HG02981 (cell line): ENCODE measurements at regions not wholly inside any gene's neighbourhood (a gene's known extent, or its start where the extent isn't known, plus 50 kb on each side); places are given as distances from the start of the nearest gene placed in this dataset.

Experiments used
- ATAC-seq: cut with Tn5 transposase; IDR thresholded peaks from one replicate; pipeline ENCODE4 v1.9.1; 2021; ENCODE audit warnings: mild to moderate bottlenecking, moderate library complexity; ENCODE audit not compliant: unreplicated experiment

DNA sequence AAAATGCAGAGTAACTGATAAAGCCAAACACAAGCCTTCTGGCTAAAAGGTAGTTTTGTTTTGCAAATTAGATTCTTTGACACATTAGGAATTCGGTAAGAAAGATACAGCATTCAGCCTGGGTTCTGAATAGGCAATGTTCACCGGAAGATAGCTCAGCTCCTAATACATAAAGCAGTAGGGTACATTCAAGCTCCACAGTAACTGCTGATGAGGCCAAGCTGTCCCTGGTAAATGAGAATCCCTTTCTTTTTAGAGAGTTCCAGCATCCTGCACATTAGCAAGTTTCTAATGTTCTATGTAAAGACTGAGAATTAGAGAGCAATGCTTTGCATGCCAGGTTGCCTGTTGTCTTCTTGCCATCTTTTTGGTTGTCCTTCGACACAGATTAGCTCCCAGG lies 316.3 kb upstream of the SLC14A2 start:
- ATAC-seq, result no peak

DNA sequence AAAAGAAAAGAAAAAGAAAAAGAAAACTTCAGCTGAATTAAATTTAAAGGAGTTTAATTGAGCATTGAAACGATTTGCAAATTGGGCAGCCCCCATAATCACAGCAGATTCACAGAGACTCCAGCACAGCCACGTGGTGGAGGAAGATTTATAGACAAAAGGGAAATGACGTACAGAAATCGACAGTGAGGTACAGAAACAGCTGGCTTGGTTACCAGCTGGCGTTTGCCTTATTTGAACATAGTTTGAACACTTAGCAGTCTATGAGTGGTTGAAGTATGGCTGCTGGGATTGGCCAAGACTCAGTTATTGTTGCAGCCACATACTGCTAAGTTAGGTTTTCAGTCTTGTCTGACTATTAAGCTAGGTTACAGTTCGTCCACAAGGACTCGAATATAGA lies 312.2 kb upstream of the SLC14A2 start:
- ATAC-seq, result no peak

DNA sequence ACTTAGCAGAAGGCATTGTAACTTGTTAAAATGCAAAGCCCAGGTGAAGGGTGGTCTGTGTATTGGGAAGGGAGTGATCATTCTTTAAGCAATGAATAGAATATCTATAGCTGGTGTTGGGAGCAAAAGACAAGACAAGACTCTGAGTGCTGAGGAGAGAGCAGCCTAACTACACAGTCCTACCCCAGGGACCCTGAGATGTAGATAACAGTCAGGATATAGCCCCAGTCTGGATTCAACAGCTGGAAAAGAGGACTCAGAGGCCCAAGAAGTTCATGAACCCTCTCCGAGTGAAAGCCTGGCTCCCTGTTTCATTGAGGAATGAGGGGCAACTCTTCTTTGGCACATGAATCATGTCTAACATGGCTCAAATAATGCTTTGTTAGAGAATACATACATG lies 310.7 kb upstream of the SLC14A2 start:
- no peak for ATAC-seq

DNA sequence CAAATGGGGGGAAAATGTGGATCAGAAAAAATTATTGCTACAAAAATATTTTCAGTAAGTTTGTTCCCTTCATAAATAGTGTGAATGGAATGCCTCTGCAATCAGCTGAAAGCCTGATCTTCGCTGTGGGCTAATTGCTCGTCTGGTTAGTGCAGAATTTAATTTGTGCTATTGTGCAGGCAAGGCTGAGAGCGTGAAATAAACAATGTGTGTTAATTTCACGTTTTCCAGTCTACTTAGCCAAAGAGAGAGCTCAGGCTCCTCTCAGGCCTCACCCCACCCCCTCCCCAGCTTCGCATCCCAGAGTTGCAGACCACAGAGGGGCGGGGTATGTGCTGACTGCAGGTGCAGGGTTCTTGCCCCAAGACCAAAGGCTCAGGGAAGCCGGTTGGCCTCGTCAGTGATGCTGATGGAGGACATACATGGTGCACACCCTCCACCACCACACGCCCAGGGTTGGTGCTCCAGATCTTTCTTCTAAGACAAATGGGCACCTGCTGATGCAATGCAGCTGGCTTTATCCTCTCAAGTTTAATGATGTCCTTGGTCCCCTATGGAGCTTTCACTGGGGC lies 302.6 kb upstream of the SLC14A2 start:
- ATAC-seq, result no peak

DNA sequence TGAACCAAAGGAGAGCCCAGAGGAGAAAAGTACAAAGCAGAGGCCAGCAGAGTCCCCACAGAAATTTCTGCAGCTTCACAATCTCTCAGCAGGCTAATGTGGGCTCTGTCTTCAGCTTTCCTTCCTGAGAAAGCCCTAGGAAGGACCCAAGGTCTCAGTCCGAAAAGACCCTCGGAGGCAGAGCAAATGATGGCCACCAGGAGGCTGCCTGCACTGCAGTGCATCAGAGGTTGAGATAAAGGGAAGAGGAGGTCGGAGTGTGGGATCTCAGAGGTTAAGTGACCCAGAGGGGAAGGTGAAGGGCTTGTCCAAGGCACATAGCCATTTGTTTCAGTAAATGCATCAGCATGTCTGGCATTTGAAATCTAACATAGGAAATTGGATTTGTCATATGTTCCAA lies 299.1 kb upstream of the SLC14A2 start:
- ATAC-seq, result no peak

DNA sequence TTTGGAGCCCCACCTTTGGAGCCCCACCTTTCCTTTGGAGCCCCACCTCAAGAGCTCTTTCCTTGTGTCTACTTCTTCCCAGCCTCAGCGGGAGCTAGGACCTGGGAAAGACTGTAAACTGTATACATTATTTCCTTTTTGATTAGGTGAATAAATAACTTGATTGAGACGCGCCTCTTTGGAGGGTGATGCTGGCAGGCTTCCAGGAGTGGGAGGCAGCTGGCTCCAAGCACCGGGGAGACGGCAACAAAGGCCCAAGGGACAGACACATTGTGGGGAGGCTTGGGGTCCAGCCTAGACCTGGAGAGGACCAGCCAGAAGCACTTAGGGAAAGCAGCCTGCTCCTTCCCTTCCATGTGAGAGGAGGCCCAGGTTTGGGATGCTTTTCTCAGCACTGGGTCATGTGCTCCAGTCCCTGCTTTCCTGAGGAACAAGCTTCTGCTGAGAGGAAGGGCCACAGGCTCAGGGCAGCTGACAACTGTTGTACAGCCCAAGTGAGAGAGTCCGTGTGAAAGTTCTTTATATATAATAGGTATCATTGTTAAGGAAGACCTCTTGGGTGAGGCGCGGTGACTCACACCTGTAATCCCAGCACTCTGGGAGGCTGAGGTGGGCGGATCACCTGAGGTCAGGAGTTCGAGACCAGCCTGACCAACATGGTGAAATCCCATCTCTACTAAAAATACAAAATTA lies 297.2 kb upstream of the SLC14A2 start:
- ATAC-seq, result no peak

DNA sequence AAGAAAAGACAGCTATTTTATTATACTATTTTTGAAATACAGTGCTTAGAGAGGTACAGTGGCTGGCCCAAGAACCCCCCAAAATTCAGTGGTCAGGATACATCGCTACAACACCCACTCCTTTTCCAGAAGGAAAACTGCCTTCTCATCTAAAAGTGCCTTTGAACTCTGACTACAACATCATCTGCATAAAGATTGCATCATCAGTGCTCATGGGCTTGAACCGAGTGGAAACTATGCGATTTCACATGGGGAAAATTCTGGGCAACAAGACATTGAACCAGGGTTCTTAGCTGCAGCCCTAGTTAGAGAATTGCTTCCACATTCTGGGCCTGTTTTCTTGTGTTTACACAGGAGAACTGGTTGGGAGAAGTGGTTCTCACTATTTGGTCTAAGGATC lies 294.6 kb upstream of the SLC14A2 start:
- no peak for ATAC-seq

DNA sequence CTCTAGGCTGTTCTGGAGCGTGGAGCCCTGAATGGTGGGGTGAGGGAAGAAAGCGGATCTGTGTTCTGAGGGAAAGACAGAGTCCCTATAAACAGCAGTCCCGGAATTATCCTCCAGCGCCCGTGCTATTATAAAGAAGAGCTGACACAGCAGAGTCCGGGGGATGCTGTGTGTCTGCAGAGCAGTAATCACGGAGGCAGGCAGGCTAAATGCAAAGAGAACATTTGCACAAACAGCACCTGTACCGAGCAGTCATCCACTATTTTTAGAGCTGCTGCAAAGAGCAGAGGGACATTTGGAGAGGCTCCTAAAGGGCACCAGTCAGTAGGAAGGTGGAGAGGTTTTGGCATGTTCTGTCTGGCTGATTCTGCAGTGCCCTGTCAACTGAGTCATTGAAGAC lies 293.8 kb upstream of the SLC14A2 start:
- ATAC-seq, result no peak

DNA sequence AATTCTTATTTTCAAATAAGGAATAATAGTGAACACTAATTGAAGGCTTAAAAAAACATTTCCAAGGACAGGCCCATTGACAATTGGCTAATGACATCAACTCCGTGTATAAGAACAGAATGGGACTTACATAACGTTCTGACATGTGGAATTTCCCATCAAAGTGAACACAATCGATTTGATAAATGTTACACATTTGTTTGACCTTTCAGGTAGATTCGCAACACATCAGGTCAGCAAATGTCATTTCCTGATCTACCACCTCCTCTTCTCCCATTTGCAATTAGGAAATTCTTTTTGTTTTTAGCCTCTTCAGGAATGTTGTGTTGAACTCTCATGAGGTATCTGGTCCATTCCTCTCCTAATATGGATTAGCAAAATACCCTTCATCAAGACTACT lies 292.9 kb upstream of the SLC14A2 start:
- no peak for ATAC-seq

DNA sequence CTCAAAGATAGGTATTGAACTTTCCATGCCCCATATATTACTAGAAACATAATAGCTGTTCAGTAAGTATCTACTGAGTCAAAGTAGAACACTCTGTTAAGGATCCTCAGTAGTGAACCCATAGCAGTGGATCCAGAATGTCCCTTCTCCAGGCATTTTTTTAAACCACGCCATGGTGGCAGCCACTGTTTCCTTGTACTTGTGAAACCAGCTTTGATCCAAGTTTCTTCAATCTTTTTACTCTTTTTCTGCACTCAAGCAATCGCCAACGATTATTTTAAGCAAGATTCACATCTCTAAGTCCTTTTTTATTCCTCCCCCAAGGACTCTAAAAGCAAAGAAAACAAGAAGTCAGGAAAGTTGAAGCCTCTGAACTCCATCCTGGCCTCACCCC lies 291.2 kb upstream of the SLC14A2 start:
- ATAC-seq, result no peak

DNA sequence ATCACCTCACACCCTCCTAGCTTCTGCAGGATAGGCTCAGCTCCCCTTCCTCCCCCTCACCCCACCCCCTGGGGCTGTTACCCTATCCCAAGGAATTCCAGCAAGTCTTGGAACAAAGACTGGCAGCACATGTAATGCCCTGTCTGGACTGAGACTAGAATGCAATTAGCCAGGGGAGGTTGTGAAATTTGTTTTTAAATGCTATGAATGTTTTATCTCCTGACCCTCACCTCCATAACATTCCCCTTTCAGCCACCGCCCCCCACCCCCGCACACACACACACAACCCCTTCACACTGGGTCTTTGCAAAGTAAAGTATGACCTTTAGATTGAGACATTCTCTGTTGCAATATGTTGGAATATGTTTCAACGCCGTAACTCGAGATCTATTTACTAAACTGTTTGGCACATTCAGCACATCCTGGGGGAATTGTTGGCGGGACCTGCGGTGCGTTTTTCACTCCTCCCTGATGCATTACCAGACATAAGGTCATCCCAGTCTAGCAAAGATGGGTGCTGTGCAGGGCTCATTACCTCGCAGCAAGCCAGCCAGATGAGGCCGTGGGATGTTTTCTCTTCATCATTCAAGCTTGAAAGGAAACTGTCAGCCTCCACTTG lies 290.7 kb upstream of the SLC14A2 start:
- no peak for ATAC-seq

DNA sequence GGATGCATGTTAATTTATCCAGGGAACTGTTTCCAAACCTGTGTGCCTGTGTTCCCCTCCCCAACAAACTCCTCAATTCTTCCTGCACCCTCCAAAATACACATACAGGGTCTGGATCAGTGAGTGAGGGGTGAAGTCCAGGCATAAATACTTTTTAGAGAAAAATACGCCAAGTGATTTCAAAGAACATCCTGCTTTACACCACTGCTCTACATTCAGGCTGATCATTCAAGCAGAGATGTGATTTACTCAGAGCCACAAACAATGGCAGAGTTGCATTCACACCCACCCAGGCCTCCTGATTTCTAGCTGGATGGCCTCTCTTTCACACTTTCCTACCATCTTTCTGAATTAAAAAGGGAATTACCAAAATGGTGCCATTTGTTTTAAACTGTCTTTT lies 289.5 kb upstream of the SLC14A2 start:
- ATAC-seq, result no peak

DNA sequence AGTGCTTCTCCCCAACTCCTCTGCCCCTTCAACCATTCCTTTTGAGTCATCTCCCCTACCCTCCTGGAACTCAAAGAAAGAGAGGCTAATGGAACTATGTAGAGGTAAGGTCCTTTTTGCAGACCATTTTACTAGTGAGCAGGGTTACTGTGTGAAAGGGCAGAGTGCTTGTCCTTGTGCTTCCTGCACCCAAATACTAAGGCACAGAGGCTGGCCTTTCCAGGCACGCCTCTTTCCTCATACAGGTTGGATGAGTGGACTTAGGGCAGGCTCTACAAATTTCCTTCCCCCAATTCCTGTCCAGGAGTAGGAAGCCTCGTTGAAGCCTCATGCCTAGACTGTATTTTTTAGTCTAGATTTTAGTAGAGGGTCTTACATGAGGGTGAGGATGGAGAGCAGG lies 288.8 kb upstream of the SLC14A2 start:
- ATAC-seq, result no peak

DNA sequence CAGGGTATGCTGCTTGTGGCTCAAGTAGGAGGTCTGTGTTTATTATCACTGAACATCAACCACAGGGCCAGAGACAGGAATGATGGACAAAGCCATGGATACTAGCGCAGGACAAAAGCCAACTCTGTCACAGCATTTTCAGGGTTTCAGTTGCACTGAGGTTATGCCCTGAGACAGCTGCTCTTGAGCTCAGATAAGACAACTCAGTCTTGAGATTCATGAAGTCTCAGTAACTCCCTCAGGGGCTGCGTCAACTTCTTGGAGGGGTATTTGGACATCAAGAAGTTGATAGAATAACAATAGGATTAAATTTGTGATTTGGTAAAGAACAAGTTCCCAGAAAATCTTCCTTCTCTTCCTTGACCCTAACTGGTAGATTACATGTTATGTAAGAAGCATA lies 287.0 kb upstream of the SLC14A2 start:
- ATAC-seq, result no peak

DNA sequence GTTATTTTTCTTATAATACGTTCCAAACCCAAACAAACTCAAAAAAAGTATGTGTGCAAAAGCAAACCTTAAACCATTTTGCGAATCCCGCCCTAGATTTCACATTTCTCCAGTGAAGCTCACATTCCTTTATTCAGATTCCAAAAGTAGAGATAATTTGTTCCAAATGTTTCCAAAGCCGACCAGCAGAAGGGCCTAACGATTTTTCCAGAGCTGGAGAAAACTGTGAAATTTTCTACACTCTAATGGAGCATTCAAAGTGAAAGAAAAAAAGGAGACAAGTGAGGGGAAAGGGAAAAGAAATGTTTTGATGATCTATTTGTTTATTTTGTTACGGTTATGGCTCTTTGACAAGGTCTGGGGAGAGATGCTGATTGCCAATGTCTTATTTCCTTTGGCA lies 286.5 kb upstream of the SLC14A2 start:
- no peak for ATAC-seq

DNA sequence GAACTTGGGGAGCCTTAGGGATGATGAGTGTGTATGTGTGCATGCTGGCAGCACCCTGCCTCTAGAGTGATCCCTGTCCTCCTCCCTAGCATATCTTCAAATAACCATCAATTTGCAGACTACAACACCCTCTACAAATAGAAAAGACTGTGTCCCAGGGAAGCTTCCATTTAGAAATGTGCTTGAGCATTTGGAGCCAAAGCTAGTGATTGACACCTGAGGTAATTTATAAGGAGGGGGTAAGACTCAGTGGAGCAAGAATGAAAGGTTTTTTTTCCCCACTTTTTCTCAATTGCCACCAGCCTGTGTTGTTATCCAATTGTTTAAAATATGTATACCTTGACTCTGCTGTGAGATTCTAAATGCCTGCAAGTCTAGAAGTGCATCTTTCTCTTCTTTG lies 286.0 kb upstream of the SLC14A2 start:
- no peak for ATAC-seq

DNA sequence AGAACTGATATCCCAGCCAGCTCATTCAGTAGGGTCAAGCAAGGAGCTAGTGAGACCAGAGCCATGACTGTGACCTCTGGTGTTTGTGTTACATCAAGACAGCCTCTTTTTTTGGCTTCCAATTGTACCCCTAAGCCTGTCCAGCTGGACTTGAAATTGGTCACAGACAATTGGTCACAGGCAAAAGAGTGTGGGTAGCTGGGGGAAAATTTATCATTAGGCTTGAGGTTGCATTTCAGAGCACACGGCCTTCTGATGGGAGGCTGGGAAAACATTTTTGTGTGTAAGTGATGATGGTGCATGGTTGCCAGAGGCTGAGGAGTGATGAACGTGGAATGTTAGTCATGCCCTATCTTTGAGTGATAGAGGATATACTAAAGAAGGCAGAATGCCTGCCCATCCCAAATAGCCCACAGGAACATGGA lies 285.1 kb upstream of the SLC14A2 start:
- ATAC-seq, result no peak

DNA sequence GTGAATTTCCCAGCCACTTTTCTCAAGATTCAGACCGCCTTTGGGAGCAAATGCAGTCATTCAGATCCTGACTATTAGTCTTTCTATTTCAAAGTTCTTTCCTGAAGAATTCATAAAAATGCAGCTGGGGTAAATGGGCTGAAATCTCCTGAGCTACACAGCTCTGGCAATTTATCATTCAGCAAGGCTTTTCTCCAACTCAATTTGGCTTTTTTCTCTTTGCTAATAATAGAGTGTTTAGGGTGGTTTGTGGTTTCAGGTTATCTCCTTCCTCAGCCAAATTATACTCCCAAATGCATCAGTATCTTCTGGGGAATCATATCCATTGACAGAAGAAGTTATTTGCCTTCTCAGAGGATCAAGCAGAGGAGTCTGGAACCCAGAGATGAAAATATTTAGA lies 282.4 kb upstream of the SLC14A2 start:
- no peak for ATAC-seq

DNA sequence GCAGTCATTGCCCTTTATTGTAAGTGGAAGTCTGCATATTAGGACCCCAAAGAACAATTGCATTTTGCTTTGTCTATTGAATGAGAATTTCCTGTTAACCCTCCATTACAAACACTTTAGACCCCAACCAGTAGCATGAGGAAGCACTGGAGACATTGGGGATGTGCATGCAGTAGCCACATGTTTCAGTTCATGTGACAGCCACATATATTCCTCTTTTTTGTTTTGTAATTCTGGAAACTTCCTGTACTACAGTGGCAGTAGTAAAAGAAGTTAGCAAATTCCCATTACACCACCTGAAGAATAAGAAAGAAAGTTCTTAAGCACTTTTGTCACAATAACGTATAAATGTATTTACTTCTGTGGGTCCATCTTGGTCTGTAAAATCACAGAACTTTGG lies 281.1 kb upstream of the SLC14A2 start:
- no peak for ATAC-seq

DNA sequence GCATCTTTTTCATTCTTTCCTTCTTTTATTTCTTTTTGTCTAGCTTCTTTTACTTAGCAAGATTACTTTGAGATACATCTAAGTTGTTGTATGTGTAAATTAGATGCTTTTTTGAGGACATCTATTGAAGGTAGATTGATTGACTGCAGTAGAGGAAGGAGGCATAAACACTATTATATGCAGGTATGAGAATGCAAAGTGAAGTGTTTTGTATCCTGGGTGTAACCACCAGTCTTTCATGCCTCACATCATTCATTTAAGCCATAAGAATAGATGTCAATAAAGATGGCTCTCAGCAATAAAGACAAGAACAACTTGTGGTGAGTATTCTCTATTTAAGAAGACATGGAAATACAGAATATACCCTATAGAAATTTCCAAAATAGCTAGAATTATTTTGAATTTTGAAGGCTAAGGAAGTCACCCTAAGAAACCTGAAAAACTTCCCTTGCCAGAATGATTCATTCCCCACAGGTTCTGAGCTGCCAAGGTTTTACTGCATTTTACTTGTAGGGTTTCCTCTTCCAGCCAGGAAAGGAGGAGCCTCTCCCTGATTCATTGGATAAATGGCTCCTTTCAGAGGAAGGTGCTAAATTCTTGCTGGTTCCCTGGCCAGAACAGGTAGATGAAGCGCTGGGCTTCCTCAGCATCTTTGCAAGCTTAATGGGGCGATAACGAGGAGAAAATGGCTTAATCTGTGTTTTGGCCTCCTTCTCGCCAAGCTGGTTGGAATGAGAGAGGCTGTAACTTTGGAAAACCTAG lies 279.8 kb upstream of the SLC14A2 start:
- ATAC-seq, result no peak

DNA sequence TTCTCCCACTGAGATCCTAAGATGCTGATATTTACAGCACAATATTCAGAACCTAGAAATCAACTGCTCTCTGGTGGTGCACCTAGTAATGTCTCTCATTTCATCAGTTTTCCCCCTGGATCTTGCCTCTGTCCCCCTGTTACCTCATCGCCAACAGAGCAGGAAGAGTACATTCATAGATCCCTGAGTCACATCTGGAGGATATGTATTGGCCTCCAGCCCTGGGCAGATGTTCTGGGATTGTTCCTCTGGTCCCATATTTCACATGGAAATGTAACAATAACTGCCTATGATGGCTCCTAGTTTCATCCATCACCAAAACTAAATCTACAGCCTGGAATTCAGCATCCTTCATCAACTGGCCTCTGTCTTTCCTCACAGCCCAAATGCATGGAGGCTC lies 278.8 kb upstream of the SLC14A2 start:
- no peak for ATAC-seq

DNA sequence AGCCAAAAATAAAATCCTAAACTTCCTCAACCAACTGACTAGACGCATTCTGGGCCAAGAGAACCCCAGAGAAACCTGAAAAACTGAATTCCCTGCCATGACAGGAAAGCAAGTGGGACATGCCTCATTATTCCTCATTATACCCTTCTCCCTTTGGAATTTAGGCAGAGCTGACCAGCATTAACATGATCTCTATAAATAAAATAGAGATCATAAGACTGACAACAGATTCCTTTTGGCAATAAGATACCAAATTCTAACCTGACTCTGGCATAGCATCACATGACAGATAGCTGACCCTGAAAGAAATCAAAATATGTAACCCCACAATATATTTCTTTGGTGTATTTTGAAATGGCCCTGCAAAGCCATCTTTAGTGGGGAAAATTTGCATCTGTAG lies 277.8 kb upstream of the SLC14A2 start:
- ATAC-seq, result no peak
